ENCODE measurements at regions not wholly inside any gene's neighbourhood (a gene's known extent, or its start where the extent isn't known, plus 50 kb on each side); places are given as distances from the start of the nearest gene placed in this dataset.

DNA sequence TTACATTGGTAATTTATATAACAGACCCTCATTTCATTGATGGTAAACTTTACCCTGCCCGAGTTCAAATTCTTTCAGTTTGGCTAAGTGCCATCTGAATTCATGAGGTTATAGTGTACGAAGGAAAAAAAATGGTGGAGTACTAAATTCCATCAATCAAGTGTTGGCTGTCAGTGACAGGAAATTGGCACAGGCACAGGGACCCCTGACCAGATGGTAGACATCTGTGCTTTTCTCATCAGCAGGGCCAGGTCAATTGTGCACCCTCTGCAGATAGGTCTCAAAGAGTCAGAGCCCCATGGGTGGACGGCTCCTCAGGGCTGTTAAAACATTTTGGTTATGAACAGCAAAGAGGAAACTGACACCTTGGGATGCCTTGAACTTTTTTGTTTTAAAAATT lies 439.2 kb downstream of the SETBP1 start:
- H3K4me3 ChIP-seq (ENCODE audit: low read depth, low read length): no peak overlapping the region
- TF ChIP-seq, protein P1, sequence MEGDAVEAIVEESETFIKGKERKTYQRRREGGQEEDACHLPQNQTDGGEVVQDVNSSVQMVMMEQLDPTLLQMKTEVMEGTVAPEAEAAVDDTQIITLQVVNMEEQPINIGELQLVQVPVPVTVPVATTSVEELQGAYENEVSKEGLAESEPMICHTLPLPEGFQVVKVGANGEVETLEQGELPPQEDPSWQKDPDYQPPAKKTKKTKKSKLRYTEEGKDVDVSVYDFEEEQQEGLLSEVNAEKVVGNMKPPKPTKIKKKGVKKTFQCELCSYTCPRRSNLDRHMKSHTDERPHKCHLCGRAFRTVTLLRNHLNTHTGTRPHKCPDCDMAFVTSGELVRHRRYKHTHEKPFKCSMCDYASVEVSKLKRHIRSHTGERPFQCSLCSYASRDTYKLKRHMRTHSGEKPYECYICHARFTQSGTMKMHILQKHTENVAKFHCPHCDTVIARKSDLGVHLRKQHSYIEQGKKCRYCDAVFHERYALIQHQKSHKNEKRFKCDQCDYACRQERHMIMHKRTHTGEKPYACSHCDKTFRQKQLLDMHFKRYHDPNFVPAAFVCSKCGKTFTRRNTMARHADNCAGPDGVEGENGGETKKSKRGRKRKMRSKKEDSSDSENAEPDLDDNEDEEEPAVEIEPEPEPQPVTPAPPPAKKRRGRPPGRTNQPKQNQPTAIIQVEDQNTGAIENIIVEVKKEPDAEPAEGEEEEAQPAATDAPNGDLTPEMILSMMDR (IDR thresholded peaks at IDR 0.05; ENCODE audit: low read depth, low read length): no peak

DNA sequence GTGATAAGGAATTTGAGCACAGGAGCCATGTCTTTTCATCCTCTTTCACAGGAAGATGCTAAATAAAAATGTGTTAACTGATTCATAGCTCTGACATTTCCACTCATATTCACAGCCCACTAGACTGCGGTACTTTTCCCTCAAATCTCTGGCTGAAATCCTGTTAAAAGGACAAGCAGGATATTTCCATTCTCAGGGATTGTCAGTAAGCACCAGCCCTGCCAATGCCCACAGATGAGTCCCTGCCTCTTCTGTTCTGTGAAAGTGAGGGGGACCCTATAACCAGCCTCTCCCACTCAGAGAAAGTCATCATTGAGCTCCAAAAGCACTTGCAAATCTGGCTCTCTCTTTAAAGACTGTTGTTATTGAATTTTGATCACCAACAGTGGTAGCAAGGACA lies 440.5 kb downstream of the SETBP1 start:
- TF ChIP-seq, protein P1 (IDR thresholded peaks at IDR 0.05; ENCODE audit: low read depth, low read length): no peak
- no peak overlapping the region for H3K4me3 ChIP-seq (ENCODE audit: low read depth, low read length)

DNA sequence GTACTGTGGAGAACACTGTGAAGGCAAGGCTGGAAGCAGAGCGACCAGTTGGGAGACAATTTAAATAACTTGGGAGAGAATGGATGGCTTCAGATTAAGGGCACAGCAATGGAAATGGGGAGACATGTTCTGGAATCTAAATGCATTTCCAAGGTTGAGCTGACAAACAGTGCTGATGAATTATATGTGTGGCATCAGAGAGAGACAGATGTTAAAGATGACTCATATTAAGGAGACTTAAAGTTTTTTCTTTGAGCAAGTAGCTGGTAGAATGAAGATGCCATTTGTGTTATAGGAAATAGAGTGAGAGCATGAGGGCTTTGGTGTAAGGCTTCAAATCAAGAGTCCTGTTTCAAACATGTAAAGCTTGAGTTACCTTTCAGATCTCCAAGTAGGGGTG lies 441.8 kb downstream of the SETBP1 start:
- TF ChIP-seq, protein P1 (IDR thresholded peaks at IDR 0.05; ENCODE audit: low read depth, low read length): no peak
- no peak overlapping the region for H3K4me3 ChIP-seq (ENCODE audit: low read depth, low read length)

DNA sequence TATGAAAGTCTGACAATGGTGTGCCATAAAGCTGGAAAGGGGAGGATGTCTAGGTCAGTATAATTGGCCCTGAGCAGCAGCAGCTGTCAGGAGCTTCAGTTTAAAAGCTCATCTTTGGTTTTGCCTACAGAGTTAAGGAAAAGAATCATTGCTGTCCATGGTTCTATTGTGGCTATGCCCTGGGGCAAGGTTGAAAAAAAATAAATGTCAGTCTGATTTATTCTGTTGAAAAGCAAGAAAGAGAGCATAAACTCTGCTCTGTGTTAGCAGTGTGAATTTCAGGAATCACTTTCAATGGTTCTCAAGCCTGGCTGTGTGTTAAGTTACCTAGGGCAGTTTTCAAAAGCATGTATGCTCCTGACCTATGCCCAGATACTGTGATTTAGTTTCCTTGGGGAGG lies 446.7 kb downstream of the SETBP1 start:
- H3K4me3 ChIP-seq (ENCODE audit: low read depth, low read length): no peak overlapping the region
- TF ChIP-seq, protein P1 (IDR thresholded peaks at IDR 0.05; ENCODE audit: low read depth, low read length): no peak

DNA sequence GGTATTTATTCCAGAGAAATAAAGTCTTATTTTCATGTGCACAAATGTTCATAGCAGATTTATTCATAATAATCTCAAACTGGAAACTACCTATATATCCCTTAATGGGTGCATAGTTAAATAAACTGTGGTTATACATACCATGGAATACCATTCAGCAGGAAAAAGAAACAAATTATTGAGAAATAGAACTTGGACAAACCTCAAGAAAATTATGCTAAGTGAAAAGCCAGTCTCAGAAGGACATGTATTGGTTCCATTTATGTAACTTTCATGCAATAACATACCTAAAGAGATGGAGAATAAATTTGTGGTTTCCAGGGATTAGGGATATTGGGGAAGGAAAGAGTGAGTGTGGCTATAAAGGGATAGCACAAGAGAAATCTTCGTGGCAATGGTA lies 452.6 kb downstream of the SETBP1 start:
- TF ChIP-seq, protein P1 (IDR thresholded peaks at IDR 0.05; ENCODE audit: low read depth, low read length): no peak
- no peak overlapping the region for H3K4me3 ChIP-seq (ENCODE audit: low read depth, low read length)

DNA sequence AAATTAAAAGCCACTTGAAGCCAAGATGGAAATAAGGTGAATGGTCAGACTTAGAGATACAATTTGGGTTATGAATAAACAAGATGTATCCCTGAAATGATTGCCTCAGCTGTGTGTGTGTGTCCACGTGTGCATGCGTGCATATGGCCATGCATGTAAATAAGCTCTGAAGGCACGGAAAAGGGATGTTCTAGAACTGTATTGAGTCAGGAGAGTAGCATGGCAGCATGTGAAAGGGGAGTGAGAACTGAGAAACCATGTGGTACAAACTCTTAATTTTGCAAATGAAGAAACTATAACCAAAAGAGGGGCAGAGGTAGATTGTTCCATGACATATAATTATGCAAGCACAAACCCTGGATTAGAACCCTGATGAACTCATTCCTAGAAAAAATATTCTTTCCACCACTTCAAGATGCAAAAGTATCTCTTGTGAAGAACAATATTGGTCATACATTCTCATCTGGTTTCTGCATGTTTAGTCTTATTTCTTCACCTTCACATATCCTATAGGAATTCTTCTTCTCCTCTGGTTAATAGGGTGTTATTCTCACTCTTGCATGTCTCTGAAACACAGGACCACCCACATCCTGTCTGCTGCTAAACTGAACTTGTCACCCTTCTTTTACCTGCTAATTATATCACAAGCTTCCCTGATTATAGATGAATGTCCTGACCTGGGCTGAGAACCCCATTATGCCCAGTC lies 455.8 kb downstream of the SETBP1 start:
- H3K4me3 ChIP-seq (ENCODE audit: low read depth, low read length): no peak overlapping the region
- TF ChIP-seq, protein P1 (IDR thresholded peaks at IDR 0.05; ENCODE audit: low read depth, low read length): no peak

DNA sequence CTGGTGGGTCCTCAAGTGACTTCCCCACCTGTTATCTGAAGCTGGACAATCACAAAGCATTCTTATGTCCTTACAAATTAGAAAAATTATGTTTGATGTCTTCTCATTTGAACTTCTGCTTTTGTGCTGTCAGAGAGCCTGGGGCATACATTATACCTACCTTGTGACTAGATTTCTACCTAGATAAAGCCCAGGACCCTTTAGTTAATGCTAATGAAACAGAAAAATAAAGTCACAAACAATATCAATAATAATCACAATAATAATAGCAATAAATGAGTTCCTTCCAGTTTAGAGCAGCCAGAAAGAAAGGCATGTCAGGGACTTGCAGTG lies 456.4 kb downstream of the SETBP1 start:
- TF ChIP-seq, protein P1 (IDR thresholded peaks at IDR 0.05; ENCODE audit: low read depth, low read length): no peak
- no peak overlapping the region for H3K4me3 ChIP-seq (ENCODE audit: low read depth, low read length)
